ENCODE measurements at regions not wholly inside any gene's neighbourhood (a gene's known extent, or its start where the extent isn't known, plus 50 kb on each side); places are given as distances from the start of the nearest gene placed in this dataset.

- no peak for TF ChIP-seq POLR2A (IDR thresholded peaks at IDR 0.05)
- TF ChIP-seq, protein P1, sequence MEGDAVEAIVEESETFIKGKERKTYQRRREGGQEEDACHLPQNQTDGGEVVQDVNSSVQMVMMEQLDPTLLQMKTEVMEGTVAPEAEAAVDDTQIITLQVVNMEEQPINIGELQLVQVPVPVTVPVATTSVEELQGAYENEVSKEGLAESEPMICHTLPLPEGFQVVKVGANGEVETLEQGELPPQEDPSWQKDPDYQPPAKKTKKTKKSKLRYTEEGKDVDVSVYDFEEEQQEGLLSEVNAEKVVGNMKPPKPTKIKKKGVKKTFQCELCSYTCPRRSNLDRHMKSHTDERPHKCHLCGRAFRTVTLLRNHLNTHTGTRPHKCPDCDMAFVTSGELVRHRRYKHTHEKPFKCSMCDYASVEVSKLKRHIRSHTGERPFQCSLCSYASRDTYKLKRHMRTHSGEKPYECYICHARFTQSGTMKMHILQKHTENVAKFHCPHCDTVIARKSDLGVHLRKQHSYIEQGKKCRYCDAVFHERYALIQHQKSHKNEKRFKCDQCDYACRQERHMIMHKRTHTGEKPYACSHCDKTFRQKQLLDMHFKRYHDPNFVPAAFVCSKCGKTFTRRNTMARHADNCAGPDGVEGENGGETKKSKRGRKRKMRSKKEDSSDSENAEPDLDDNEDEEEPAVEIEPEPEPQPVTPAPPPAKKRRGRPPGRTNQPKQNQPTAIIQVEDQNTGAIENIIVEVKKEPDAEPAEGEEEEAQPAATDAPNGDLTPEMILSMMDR (IDR thresholded peaks at IDR 0.05 in 4 of 5, conservative IDR thresholded peaks at IDR 0.05 in 1 of 5): no peak
- H3K9me3 ChIP-seq: no peaks in the 10 kb centered on the region
- no peaks in the 10 kb centered on the region for H3K36me3 ChIP-seq
- in situ Hi-C loops (cut with MboI; ENCODE audit: low sequenced_read_pairs in 4 of 4): no loop called here
- ATAC-seq: no peak
- intact Hi-C loops (cut with DNase I; ENCODE audit: low total_unique reads): no loop called here
- H3K27ac ChIP-seq: no peak overlapping the region
- H3K4me1 ChIP-seq: no peaks in the 10 kb centered on the region
- H3K27me3 ChIP-seq: no peaks in the 10 kb centered on the region
- DNase-seq: no peak
- H3K4me3 ChIP-seq: no peak overlapping the region
Measured at GRCh38 chr12:126027825-126028224, 962.6 kb downstream of the AACS start.

DNA sequence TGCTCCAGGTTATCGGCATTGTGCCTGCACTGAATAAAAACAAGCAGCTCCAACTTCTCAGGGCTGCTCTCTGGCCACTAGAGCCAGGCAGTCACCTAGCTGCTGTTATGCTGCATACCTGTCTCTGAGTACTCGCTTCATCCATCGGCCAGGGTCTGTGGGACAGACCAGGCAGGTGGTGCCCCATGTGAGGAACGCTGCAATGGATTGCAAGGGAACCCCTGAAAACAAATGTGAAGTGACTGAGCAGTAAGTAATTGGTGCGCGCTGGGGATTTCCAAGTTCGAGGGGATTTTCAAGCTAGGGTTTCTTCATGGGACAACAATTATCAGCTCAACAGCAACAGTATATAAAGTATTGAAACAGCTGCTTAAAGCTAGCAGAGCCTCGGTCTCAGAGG is 965.3 kb downstream of the AACS start:
- Histone ChIP-seq H3K36me3 (no peaks in the 10 kb centered on the region), H3K4me1 (no peaks in the 10 kb centered on the region), H3K9me3 (no peaks in the 10 kb centered on the region), H3K4me3 (no peak overlapping the region), H3K27me3 (no peaks in the 10 kb centered on the region), H3K27ac (no peak overlapping the region)
- ATAC-seq (no peak), DNase-seq (no peak)
- TF ChIP-seq POLR2A (IDR thresholded peaks at IDR 0.05): no peak
- TF ChIP-seq, protein P1 (IDR thresholded peaks at IDR 0.05 in 4 of 5, conservative IDR thresholded peaks at IDR 0.05 in 1 of 5): no peak
- in situ Hi-C loops (cut with MboI; ENCODE audit: low sequenced_read_pairs in 4 of 4) (no loop called here), intact Hi-C loops (cut with DNase I; ENCODE audit: low total_unique reads) (no loop called here)

- Histone ChIP-seq H3K9me3 (no peaks in the 10 kb centered on the region), H3K4me3 (no peak overlapping the region), H3K36me3 (no peaks in the 10 kb centered on the region), H3K27me3 (no peaks in the 10 kb centered on the region), H3K4me1 (no peaks in the 10 kb centered on the region), H3K27ac (no peak overlapping the region)
- ATAC-seq (no peak), DNase-seq (no peak)
- in situ Hi-C loops (cut with MboI; ENCODE audit: low sequenced_read_pairs in 4 of 4) (no loop called here), intact Hi-C loops (cut with DNase I; ENCODE audit: low total_unique reads) (no loop called here)
- TF ChIP-seq, protein P1 (IDR thresholded peaks at IDR 0.05 in 4 of 5, conservative IDR thresholded peaks at IDR 0.05 in 1 of 5): no peak
- no peak for TF ChIP-seq POLR2A (IDR thresholded peaks at IDR 0.05)
Measured at GRCh38 chr12:126033751-126034150, 968.5 kb downstream of the AACS start.

- in situ Hi-C loops (cut with MboI; ENCODE audit: low sequenced_read_pairs in 4 of 4): no loop called here
- no peak overlapping the region for H3K4me3 ChIP-seq
- no peaks in the 10 kb centered on the region for H3K4me1 ChIP-seq
- intact Hi-C loops (cut with DNase I; ENCODE audit: low total_unique reads): no loop called here
- ATAC-seq (no peak), DNase-seq (no peak)
- TF ChIP-seq POLR2A (IDR thresholded peaks at IDR 0.05): no peak
- TF ChIP-seq, protein P1 (IDR thresholded peaks at IDR 0.05 in 4 of 5, conservative IDR thresholded peaks at IDR 0.05 in 1 of 5): no peak
- no peak overlapping the region for H3K27ac ChIP-seq
- H3K27me3 ChIP-seq: no peaks in the 10 kb centered on the region
- H3K9me3 ChIP-seq: no peaks in the 10 kb centered on the region
- no peaks in the 10 kb centered on the region for H3K36me3 ChIP-seq
Measured at GRCh38 chr12:126036348-126036747, 971.1 kb downstream of the AACS start.

DNA sequence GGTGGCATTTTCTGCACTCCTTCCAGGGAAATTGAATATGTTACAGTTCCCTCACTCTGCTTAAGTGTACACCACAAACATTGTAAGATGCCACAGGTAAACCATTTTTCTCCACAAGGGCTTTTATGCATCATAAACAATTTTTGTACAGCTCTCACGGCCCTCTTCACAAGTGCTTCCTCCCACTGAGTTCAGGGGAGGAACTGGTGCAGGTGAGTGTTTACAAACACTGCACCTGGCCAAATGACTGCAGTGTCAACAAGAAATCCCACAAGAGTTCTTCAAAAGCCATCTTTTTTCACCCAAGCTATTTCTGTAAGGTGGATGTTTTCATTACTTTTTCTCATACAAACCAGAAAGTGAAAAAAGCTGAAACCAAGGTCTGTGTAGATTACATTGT is 973.2 kb downstream of the AACS start:
- no peak overlapping the region for H3K4me3 ChIP-seq
- no peak overlapping the region for H3K27ac ChIP-seq
- no peak for ATAC-seq
- H3K9me3 ChIP-seq: no peaks in the 10 kb centered on the region
- H3K4me1 ChIP-seq: no peaks in the 10 kb centered on the region
- no peaks in the 10 kb centered on the region for H3K36me3 ChIP-seq
- intact Hi-C loops (cut with DNase I; ENCODE audit: low total_unique reads) (no loop called here), in situ Hi-C loops (cut with MboI; ENCODE audit: low sequenced_read_pairs in 4 of 4) (no loop called here)
- TF ChIP-seq POLR2A (IDR thresholded peaks at IDR 0.05): no peak
- TF ChIP-seq, protein P1 (IDR thresholded peaks at IDR 0.05 in 4 of 5, conservative IDR thresholded peaks at IDR 0.05 in 1 of 5): no peak
- DNase-seq: no peak
- no peaks in the 10 kb centered on the region for H3K27me3 ChIP-seq

All from gastrocnemius medialis (tissue), 4 donors.